NT2/D1 (cell line): ENCODE measurements at regions not wholly inside any gene's neighbourhood (a gene's known extent, or its start where the extent isn't known, plus 50 kb on each side); places are given as distances from the start of the nearest gene placed in this dataset.

ENCODE experiments used
- SUZ12 ChIP-seq: IDR thresholded peaks from 2 replicates; pipeline ENCODE4 v1.6.1; 2011; ENCODE audit not compliant: insufficient read length, insufficient read depth; ENCODE audit errors: extremely low read depth
- YY1 ChIP-seq: IDR thresholded peaks from 2 replicates; pipeline ENCODE4 v1.6.1; 2011; ENCODE audit not compliant: insufficient read length, insufficient read depth
- ZNF274 ChIP-seq: IDR thresholded peaks from 2 replicates; pipeline ENCODE4 v1.6.1; 2011; ENCODE audit warnings: mild to moderate bottlenecking, low read depth, low read length

DNA sequence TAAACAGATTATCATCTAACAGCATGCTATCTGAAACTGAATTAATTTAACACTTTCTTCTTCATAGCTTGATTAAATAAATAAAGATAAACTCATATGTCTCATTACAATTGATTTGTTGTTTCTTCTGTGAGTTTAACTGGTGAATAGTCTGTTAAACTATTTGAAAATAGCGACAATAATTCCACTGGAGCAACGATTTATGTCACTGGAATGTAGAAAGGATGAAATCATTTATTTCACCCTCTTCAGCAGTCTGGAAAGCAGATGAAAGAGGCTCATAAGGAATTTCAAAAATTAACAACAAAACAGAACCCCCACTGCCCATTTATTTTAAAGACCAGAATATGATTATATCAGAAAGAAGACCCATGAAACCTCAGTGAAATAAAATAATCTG, 1165.1 kb upstream of the USP15 start:
- TF ChIP-seq ZNF274 (no peak), YY1 (no peak), SUZ12 (no peak)
